ENCODE measurements at regions not wholly inside any gene's neighbourhood (a gene's known extent, or its start where the extent isn't known, plus 50 kb on each side); places are given as distances from the start of the nearest gene placed in this dataset.

GRCh38 chr14:85412756-85413155, 117.2 kb upstream of the FLRT2 start:
- no peaks in the 10 kb centered on the region for H3K9me3 ChIP-seq (ENCODE audit: low read length)
- no peak overlapping the region for H3K4me3 ChIP-seq (ENCODE audit: low read depth, low read length, poor library complexity, severe bottlenecking)
- no peak overlapping the region for H3K27ac ChIP-seq (ENCODE audit: low read depth, low read length, poor library complexity, severe bottlenecking)
- H3K36me3 ChIP-seq (ENCODE audit: insufficient read depth, low read length), result no peaks in the 10 kb centered on the region
- no TSS peak for BruUV-seq (replicated peaks)
- H3K79me2 ChIP-seq (ENCODE audit: insufficient read depth, low read depth, low read length), result no peaks in the 10 kb centered on the region
- no peaks in the 10 kb centered on the region for H4K20me1 ChIP-seq (ENCODE audit: insufficient read depth, low read length)
- TF ChIP-seq CTCF (conservative IDR thresholded peaks at IDR 0.05; ENCODE audit: low read length) (no peak), EZH2phosphoT487 (IDR thresholded peaks at IDR 0.05; ENCODE audit: borderline replicate concordance, low read depth, low read length) (no peak)
- intact Hi-C loops (cut with micrococcal nuclease; ENCODE audit: unreplicated experiment), result no loop called here
- H3K4me1 ChIP-seq (ENCODE audit: insufficient read depth, low read length, poor library complexity, severe bottlenecking), result no peaks in the 10 kb centered on the region
- POLR2A ChIA-PET, result no interaction called here
- no peak overlapping the region for H3K4me2 ChIP-seq (ENCODE audit: low read length)
- 0 out of 2 replicates have a peak, but pooled peaks cover 3% of the 10 kb centered on the region for H3K9me2 ChIP-seq (ENCODE audit: insufficient read depth, low read length)
- CTCF ChIA-PET (ENCODE audit: unreplicated experiment), result no interaction called here
- DNase-seq (ENCODE audit: low spot score), result no peak
- H2AFZ ChIP-seq (ENCODE audit: low read length), result no peak overlapping the region

- BruUV-seq (replicated peaks), result no TSS peak
- intact Hi-C loops (cut with micrococcal nuclease; ENCODE audit: unreplicated experiment), result no loop called here
- H2AFZ ChIP-seq (ENCODE audit: low read length), result no peak overlapping the region
- H3K4me3 ChIP-seq (ENCODE audit: low read depth, low read length, poor library complexity, severe bottlenecking), result no peak overlapping the region
- no peaks in the 10 kb centered on the region for H3K9me2 ChIP-seq (ENCODE audit: insufficient read depth, low read length)
- H3K79me2 ChIP-seq (ENCODE audit: insufficient read depth, low read depth, low read length), result no peaks in the 10 kb centered on the region
- TF ChIP-seq EZH2phosphoT487 (IDR thresholded peaks at IDR 0.05; ENCODE audit: borderline replicate concordance, low read depth, low read length) (no peak), CTCF (conservative IDR thresholded peaks at IDR 0.05; ENCODE audit: low read length) (no peak)
- no peak for DNase-seq (ENCODE audit: low spot score)
- H4K20me1 ChIP-seq (ENCODE audit: insufficient read depth, low read length), result no peaks in the 10 kb centered on the region
- H3K27ac ChIP-seq (ENCODE audit: low read depth, low read length, poor library complexity, severe bottlenecking), result no peak overlapping the region
- H3K4me2 ChIP-seq (ENCODE audit: low read length), result no peak overlapping the region
- POLR2A ChIA-PET, result no interaction called here
- CTCF ChIA-PET (ENCODE audit: unreplicated experiment), result no interaction called here
- no peaks in the 10 kb centered on the region for H3K4me1 ChIP-seq (ENCODE audit: insufficient read depth, low read length, poor library complexity, severe bottlenecking)
- H3K36me3 ChIP-seq (ENCODE audit: insufficient read depth, low read length), result no peaks in the 10 kb centered on the region
- no peaks in the 10 kb centered on the region for H3K9me3 ChIP-seq (ENCODE audit: low read length)
These were observed 116.0 kb upstream of the FLRT2 start for GRCh38 chr14:85413836-85414526.

- Histone ChIP-seq H3K4me2 (ENCODE audit: low read length) (no peak overlapping the region), H2AFZ (ENCODE audit: low read length) (no peak overlapping the region), H3K9me2 (ENCODE audit: insufficient read depth, low read length) (no peaks in the 10 kb centered on the region), H3K4me3 (ENCODE audit: low read depth, low read length, poor library complexity, severe bottlenecking) (no peak overlapping the region), H4K20me1 (ENCODE audit: insufficient read depth, low read length) (no peaks in the 10 kb centered on the region), H3K27ac (ENCODE audit: low read depth, low read length, poor library complexity, severe bottlenecking) (no peak overlapping the region), H3K4me1 (ENCODE audit: insufficient read depth, low read length, poor library complexity, severe bottlenecking) (no peaks in the 10 kb centered on the region), H3K79me2 (ENCODE audit: insufficient read depth, low read depth, low read length) (no peaks in the 10 kb centered on the region), H3K9me3 (ENCODE audit: low read length) (no peaks in the 10 kb centered on the region), H3K36me3 (ENCODE audit: insufficient read depth, low read length) (no peaks in the 10 kb centered on the region)
- TF ChIP-seq CTCF (conservative IDR thresholded peaks at IDR 0.05; ENCODE audit: low read length), result no peak
- TF ChIP-seq EZH2phosphoT487 (IDR thresholded peaks at IDR 0.05; ENCODE audit: borderline replicate concordance, low read depth, low read length), result no peak
- no TSS peak for BruUV-seq (replicated peaks)
- no peak for DNase-seq (ENCODE audit: low spot score)
- intact Hi-C loops (cut with micrococcal nuclease; ENCODE audit: unreplicated experiment), result no loop called here
- ChIA-PET CTCF (ENCODE audit: unreplicated experiment) (no interaction called here), POLR2A (no interaction called here)
These were observed 114.8 kb upstream of the FLRT2 start for GRCh38 chr14:85415015-85415712.

All from OCI-LY7 (cell line).